ENCODE measurements at regions not wholly inside any gene's neighbourhood (a gene's known extent, or its start where the extent isn't known, plus 50 kb on each side); places are given as distances from the start of the nearest gene placed in this dataset.

GRCh38 chr3:18477620-18478019 lies 52.5 kb upstream of the SATB1 start:
- DNase-seq (ENCODE audit: low read depth) = no peak
- H3K4me3 ChIP-seq (ENCODE audit: low read depth, low read length) = no peak overlapping the region
- TF ChIP-seq, protein P1, sequence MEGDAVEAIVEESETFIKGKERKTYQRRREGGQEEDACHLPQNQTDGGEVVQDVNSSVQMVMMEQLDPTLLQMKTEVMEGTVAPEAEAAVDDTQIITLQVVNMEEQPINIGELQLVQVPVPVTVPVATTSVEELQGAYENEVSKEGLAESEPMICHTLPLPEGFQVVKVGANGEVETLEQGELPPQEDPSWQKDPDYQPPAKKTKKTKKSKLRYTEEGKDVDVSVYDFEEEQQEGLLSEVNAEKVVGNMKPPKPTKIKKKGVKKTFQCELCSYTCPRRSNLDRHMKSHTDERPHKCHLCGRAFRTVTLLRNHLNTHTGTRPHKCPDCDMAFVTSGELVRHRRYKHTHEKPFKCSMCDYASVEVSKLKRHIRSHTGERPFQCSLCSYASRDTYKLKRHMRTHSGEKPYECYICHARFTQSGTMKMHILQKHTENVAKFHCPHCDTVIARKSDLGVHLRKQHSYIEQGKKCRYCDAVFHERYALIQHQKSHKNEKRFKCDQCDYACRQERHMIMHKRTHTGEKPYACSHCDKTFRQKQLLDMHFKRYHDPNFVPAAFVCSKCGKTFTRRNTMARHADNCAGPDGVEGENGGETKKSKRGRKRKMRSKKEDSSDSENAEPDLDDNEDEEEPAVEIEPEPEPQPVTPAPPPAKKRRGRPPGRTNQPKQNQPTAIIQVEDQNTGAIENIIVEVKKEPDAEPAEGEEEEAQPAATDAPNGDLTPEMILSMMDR (IDR thresholded peaks at IDR 0.05; ENCODE audit: insufficient read depth, low read depth, low read length, missing control alignments) = no peak
